ENCODE measurements at regions not wholly inside any gene's neighbourhood (a gene's known extent, or its start where the extent isn't known, plus 50 kb on each side); places are given as distances from the start of the nearest gene placed in this dataset.

DNA sequence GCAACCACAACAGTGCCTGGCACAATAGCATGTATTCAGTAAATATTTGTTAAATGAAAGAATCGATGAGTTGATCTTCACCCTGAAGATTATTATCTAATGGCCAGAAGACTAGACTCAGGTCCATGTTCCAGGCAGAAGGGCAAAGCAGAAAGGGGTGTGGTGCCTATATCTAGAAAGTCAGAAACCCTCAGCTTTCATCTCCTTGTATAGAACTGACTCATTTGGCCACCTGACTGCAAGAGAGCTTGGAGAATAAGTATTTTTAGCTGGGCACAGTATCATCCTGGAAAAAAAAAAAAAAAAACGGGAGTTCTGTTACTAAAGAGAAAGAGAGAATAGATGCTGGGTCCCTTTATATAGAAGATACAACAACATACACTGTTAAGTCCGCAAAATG is 69.7 kb upstream of the SPRED1 start:
- no peaks in the 10 kb centered on the region for H3K27me3 ChIP-seq (replicated peaks in 1 of 4; ENCODE audit: control insufficient read depth in 3 of 4, extremely low read depth in 1 of 4, insufficient read depth in 3 of 4, low read length in 3 of 4)
- no peak overlapping the region for H2BK15ac ChIP-seq (ENCODE audit: low read length)
- no peak overlapping the region for H3K4ac ChIP-seq (replicated peaks; ENCODE audit: insufficient read length, low read depth, low read length)
- no peak overlapping the region for H4K5ac ChIP-seq (ENCODE audit: insufficient read length, low read depth, low read length)
- DNase-seq (ENCODE audit: low read depth in 1 of 2, low spot score in 2 of 2): no peak
- no peak overlapping the region for H3K56ac ChIP-seq (replicated peaks; ENCODE audit: insufficient read length, low read depth, low read length)
- no peak overlapping the region for H3K4me2 ChIP-seq (ENCODE audit: insufficient read depth in 1 of 2, low read depth in 2 of 2, low read length in 2 of 2)
- H3K14ac ChIP-seq (ENCODE audit: insufficient read length): no peak overlapping the region
- no peak overlapping the region for H3K27ac ChIP-seq (ENCODE audit: low read depth, low read length)
- no peak overlapping the region for H2BK12ac ChIP-seq (ENCODE audit: low read depth, low read length)
- no peak overlapping the region for H3K9ac ChIP-seq (replicated peaks in 1 of 4; ENCODE audit: extremely low read depth in 1 of 4, low read depth in 3 of 4, low read length in 3 of 4)
- no peak overlapping the region for H2BK5ac ChIP-seq (ENCODE audit: low read depth, low read length)
- CTCF ChIA-PET (ENCODE audit: partially characterized antibody): no interaction called here
- H3K36me3 ChIP-seq (ENCODE audit: control insufficient read depth in 2 of 4, insufficient read depth in 4 of 4, low read length in 3 of 4): no peaks in the 10 kb centered on the region
- H2BK20ac ChIP-seq (ENCODE audit: low read length): no peak overlapping the region
- no peaks in the 10 kb centered on the region for H4K20me1 ChIP-seq (replicated peaks in 1 of 2; ENCODE audit: control insufficient read depth in 1 of 2, insufficient read depth in 2 of 2, low read length in 2 of 2)
- H2BK120ac ChIP-seq (replicated peaks; ENCODE audit: low read depth, low read length): no peak overlapping the region
- TF ChIP-seq SP2 (IDR thresholded peaks at IDR 0.05; ENCODE audit: low read length): no peak
- no peak for TF ChIP-seq CHD1 (IDR thresholded peaks at IDR 0.05; ENCODE audit: low read depth, low read length)
- TF ChIP-seq POU5F1 (IDR thresholded peaks at IDR 0.05; ENCODE audit: low read depth, low read length): no peak
- no peak for TF ChIP-seq RFX5 (IDR thresholded peaks at IDR 0.05; ENCODE audit: borderline replicate concordance, low read depth, low read length)
- TF ChIP-seq SIX5 (IDR thresholded peaks at IDR 0.05; ENCODE audit: low read depth, low read length): no peak
- TF ChIP-seq, protein P1, sequence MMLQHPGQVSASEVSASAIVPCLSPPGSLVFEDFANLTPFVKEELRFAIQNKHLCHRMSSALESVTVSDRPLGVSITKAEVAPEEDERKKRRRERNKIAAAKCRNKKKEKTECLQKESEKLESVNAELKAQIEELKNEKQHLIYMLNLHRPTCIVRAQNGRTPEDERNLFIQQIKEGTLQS (IDR thresholded peaks at IDR 0.05; ENCODE audit: insufficient read depth, low read depth, low read length): no peak
- no peak for TF ChIP-seq SIN3A (conservative IDR thresholded peaks at IDR 0.05 in 1 of 2, IDR thresholded peaks at IDR 0.05 in 1 of 2; ENCODE audit: low read depth in 1 of 2, low read length in 2 of 2)
- no peak for TF ChIP-seq PHF8 (conservative IDR thresholded peaks at IDR 0.05; ENCODE audit: low read depth, low read length)
- no peak for TF ChIP-seq HDAC6 (IDR thresholded peaks at IDR 0.05; ENCODE audit: low read depth, low read length)
- TF ChIP-seq TAF1 (IDR thresholded peaks at IDR 0.05; ENCODE audit: low read depth, low read length): no peak
- no peak overlapping the region for H3K18ac ChIP-seq (ENCODE audit: extremely low read depth, low read length)
- H3K79me2 ChIP-seq (ENCODE audit: control insufficient read depth in 1 of 2, insufficient read depth in 2 of 2, low read length in 2 of 2): no peaks in the 10 kb centered on the region
- no peak overlapping the region for H2AFZ ChIP-seq (ENCODE audit: low read length)
- no peak overlapping the region for H3K4me3 ChIP-seq (ENCODE audit: extremely low read depth in 1 of 4, insufficient read depth in 2 of 4, low read depth in 3 of 4, low read length in 4 of 4)
- 80% methylated on average over 3 of the region's 3 CpGs; no CpG with 5 or more reads in 1 of the 2 experiments for WGBS, 2 experiments (ENCODE audit: extremely low coverage in 1 of 2, insufficient coverage in 1 of 2, insufficient read length in 1 of 2, insufficient replicate concordance in 2 of 2, low coverage in 1 of 2, low lambda C conversion rate in 2 of 2, missing lambda C conversion rate in 1 of 2)
- no peaks in the 10 kb centered on the region for H3K9me3 ChIP-seq (ENCODE audit: insufficient read depth in 2 of 2, low read depth in 1 of 2, low read length in 1 of 2)
- no peak overlapping the region for H4K8ac ChIP-seq (ENCODE audit: extremely low read depth, insufficient read depth, low read length)
- H4K91ac ChIP-seq (replicated peaks; ENCODE audit: insufficient read length, low read length): no peak overlapping the region
- H3K4me1 ChIP-seq (replicated peaks in 1 of 4; ENCODE audit: control insufficient read depth in 3 of 4, insufficient read depth in 4 of 4, low read length in 3 of 4): peaks cover 0 to 4% (median 0%) of the 10 kb centered on the region in 4 experiments; a peak in 2 of 7 replicates
- no peak for FAIRE-seq
- H3K23me2 ChIP-seq (ENCODE audit: low read depth, low read length): no peaks in the 10 kb centered on the region
- H2AK5ac ChIP-seq (ENCODE audit: low read depth, low read length): no peak overlapping the region
- H3K79me1 ChIP-seq (ENCODE audit: low read depth, low read length): no peaks in the 10 kb centered on the region
- POLR2A ChIA-PET (ENCODE audit: partially characterized antibody): no interaction called here
- H3K23ac ChIP-seq (ENCODE audit: insufficient read length): no peak overlapping the region
